Testis (tissue), 2 donors: ENCODE measurements at regions not wholly inside any gene's neighbourhood (a gene's known extent, or its start where the extent isn't known, plus 50 kb on each side); places are given as distances from the start of the nearest gene placed in this dataset.

Source experiments
- CTCF ChIP-seq, 3 experiments: fragments of 450-650 bp in 2 of 3; fragments of 200-600 bp in 1 of 3; sonication (generic) in 1 of 3; IDR thresholded peaks; one replicate each; pipeline ENCODE4 v1.5.1; 2016 to 2019; ENCODE audit warnings: antibody characterized with exemption in 3 of 3, mild to moderate bottlenecking in 2 of 3, moderate library complexity in 1 of 3
- POLR2A ChIP-seq: fragments of 450-650 bp; IDR thresholded peaks from one replicate; pipeline ENCODE4 v1.6.1; 2017; ENCODE audit warnings: antibody characterized with exemption, mild to moderate bottlenecking, moderate library complexity

GRCh38 chr1:117754061-117754969 is 148.5 kb downstream of the TENT5C start:
- peak in 2 of 3 experiments; percentile 63 to 67 for TF ChIP-seq CTCF (IDR thresholded peaks at IDR 0.05)
- TF ChIP-seq POLR2A = no peak
